ENCODE measurements at regions not wholly inside any gene's neighbourhood (a gene's known extent, or its start where the extent isn't known, plus 50 kb on each side); places are given as distances from the start of the nearest gene placed in this dataset.

DNA sequence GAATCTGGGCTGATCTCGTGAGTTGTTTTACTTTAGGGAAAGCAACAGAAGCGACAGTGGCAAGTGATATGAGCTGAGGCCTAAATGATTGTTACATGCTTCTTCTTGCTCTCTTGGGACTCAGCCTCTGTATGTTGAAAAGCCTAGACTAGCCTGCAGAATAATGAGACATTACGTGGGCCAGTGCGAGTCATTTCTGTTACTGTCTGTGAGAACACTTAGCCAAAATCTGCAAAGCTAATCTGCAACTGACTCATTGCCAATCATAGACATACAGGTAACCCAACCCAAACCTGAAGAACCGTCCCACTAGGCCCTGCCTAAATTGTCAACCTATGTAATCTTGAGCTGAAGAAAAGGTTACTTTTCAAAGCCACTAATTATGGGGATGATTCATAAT is 77.4 kb upstream of the F13A1 start:
- TF ChIP-seq, protein P1, sequence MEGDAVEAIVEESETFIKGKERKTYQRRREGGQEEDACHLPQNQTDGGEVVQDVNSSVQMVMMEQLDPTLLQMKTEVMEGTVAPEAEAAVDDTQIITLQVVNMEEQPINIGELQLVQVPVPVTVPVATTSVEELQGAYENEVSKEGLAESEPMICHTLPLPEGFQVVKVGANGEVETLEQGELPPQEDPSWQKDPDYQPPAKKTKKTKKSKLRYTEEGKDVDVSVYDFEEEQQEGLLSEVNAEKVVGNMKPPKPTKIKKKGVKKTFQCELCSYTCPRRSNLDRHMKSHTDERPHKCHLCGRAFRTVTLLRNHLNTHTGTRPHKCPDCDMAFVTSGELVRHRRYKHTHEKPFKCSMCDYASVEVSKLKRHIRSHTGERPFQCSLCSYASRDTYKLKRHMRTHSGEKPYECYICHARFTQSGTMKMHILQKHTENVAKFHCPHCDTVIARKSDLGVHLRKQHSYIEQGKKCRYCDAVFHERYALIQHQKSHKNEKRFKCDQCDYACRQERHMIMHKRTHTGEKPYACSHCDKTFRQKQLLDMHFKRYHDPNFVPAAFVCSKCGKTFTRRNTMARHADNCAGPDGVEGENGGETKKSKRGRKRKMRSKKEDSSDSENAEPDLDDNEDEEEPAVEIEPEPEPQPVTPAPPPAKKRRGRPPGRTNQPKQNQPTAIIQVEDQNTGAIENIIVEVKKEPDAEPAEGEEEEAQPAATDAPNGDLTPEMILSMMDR (IDR thresholded peaks at IDR 0.05) = no peak
- TF ChIP-seq EZH2phosphoT487 (IDR thresholded peaks at IDR 0.05; ENCODE audit: borderline replicate concordance, low read depth) = no peak
- TF ChIP-seq, protein P2, sequence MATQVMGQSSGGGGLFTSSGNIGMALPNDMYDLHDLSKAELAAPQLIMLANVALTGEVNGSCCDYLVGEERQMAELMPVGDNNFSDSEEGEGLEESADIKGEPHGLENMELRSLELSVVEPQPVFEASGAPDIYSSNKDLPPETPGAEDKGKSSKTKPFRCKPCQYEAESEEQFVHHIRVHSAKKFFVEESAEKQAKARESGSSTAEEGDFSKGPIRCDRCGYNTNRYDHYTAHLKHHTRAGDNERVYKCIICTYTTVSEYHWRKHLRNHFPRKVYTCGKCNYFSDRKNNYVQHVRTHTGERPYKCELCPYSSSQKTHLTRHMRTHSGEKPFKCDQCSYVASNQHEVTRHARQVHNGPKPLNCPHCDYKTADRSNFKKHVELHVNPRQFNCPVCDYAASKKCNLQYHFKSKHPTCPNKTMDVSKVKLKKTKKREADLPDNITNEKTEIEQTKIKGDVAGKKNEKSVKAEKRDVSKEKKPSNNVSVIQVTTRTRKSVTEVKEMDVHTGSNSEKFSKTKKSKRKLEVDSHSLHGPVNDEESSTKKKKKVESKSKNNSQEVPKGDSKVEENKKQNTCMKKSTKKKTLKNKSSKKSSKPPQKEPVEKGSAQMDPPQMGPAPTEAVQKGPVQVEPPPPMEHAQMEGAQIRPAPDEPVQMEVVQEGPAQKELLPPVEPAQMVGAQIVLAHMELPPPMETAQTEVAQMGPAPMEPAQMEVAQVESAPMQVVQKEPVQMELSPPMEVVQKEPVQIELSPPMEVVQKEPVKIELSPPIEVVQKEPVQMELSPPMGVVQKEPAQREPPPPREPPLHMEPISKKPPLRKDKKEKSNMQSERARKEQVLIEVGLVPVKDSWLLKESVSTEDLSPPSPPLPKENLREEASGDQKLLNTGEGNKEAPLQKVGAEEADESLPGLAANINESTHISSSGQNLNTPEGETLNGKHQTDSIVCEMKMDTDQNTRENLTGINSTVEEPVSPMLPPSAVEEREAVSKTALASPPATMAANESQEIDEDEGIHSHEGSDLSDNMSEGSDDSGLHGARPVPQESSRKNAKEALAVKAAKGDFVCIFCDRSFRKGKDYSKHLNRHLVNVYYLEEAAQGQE (IDR thresholded peaks at IDR 0.05; ENCODE audit: low read depth, low read length) = no peak

All from SK-N-SH (cell line).